Adrenal gland (tissue), 9 donors: ENCODE measurements at regions not wholly inside any gene's neighbourhood (a gene's known extent, or its start where the extent isn't known, plus 50 kb on each side); places are given as distances from the start of the nearest gene placed in this dataset.

ENCODE experiments used
- DNase-seq, 7 donors: peaks; one replicate each; pipeline ENCODE4 v3.0.0-alpha.2; 2019 to 2020
- H3K27ac ChIP-seq, 5 donors: fragments of 200-600 bp; sonication (generic) in 4 of 5; 1 replicate in 3 of 5; 2 replicates in 2 of 5; pipeline versions ENCODE4 v1.5.1 to v1.8.0; 2016 to 2020; ENCODE audit warnings: mild to moderate bottlenecking in 1 of 5
- H3K27me3 ChIP-seq: fragments of 200-600 bp; 2 replicates; pipeline ENCODE4 v1.8.0; 2021
- H3K36me3 ChIP-seq, 2 donors: fragments of 200-600 bp; replicated peaks in 1 of 2; 1 replicate in 1 of 2; 2 replicates in 1 of 2; pipeline versions ENCODE4 v1.5.1 to v1.8.0; 2018 to 2022
- H3K4me1 ChIP-seq, 2 donors: fragments of 200-600 bp; replicated peaks in 1 of 2; 1 replicate in 1 of 2; 2 replicates in 1 of 2; pipeline versions ENCODE4 v1.5.1 to v1.8.0; 2018 to 2021
- H3K4me3 ChIP-seq, 4 donors: fragments of 200-600 bp; sonication (generic) in 3 of 4; one replicate each; pipeline ENCODE4 v1.5.1; 2016 to 2018
- H3K9me3 ChIP-seq, 3 donors: fragments of 200-600 bp; sonication (generic) in 1 of 3; replicated peaks in 1 of 3; 1 replicate in 2 of 3; 2 replicates in 1 of 3; pipeline versions ENCODE4 v1.5.1 to v1.8.0; 2016 to 2021
- CTCF ChIP-seq, 6 experiments: fragments of 450-650 bp in 4 of 6; fragments of 200-600 bp in 2 of 6; sonication (generic) in 1 of 6; IDR thresholded peaks; 1 replicate in 5 of 6; 2 replicates in 1 of 6; pipeline versions ENCODE4 v1.5.1 to v1.8.0; 2016 to 2021; ENCODE audit warnings: antibody characterized with exemption in 6 of 6, mild to moderate bottlenecking in 2 of 6, moderate library complexity in 1 of 6
- POLR2A ChIP-seq, 2 donors: fragments of 450-650 bp; IDR thresholded peaks; one replicate each; pipeline ENCODE4 v1.6.1; 2017; ENCODE audit warnings: antibody characterized with exemption in 2 of 2, mild to moderate bottlenecking in 2 of 2, moderate library complexity in 1 of 2
- WGBS, 4 donors: extraction: QIAGEN DNeasy Blood & Tissue Kit in 2 of 4; methylation state at CpG; one replicate each; pipeline versions ENCODE4 v1.1.5 to v1.1.7; 2013 to 2017; 5-methylcytosine and 5-hydroxymethylcytosine counted together
- intact Hi-C, 2 donors: fragments of 100-400 bp; cut with DNase I; formaldehyde crosslinking; loops; one replicate each; pipeline versions ENCODE4 v1.14.1 to v1.15.0; 2022 to 2023
- donor health status: healthy with polysubstance abuse.
- donor health status: Bipolar disorder and iron deficiency.
- donor health status: DM: yes; HTN: yes; CAD: no.
- donor health status: DM: no; HTN: no; CAD: no.
- donor health status: DM: no; HTN: no; CAD: no.

GRCh38 chr11:95486979-95487378 lies 256.0 kb upstream of the SESN3 start:
- Histone ChIP-seq H3K4me3 (no peak overlapping the region), H3K27me3 (no peaks in the 10 kb centered on the region), H3K27ac (no peak overlapping the region), H3K4me1 (no peaks in the 10 kb centered on the region), H3K36me3 (no peaks in the 10 kb centered on the region), H3K9me3 (no peaks in the 10 kb centered on the region)
- TF ChIP-seq CTCF (IDR thresholded peaks at IDR 0.05) (no peak), POLR2A (IDR thresholded peaks at IDR 0.05) (no peak)
- intact Hi-C loops = no loop called here
- WGBS, 4 donors = 86 to 95% (median 89%) methylated on average over 5 to 9 of the region's 9 CpGs
- DNase-seq = no peak

- intact Hi-C loops = no loop called here
- 82 to 92% (median 84%) methylated on average over 2 of the region's 2 CpGs for WGBS, 4 donors
- DNase-seq = no peak
- no peaks in the 10 kb centered on the region for H3K27me3 ChIP-seq
- no peaks in the 10 kb centered on the region for H3K36me3 ChIP-seq
- H3K4me1 ChIP-seq = no peaks in the 10 kb centered on the region
- TF ChIP-seq CTCF (IDR thresholded peaks at IDR 0.05) (no peak), POLR2A (IDR thresholded peaks at IDR 0.05) (no peak)
- no peaks in the 10 kb centered on the region for H3K9me3 ChIP-seq
- H3K27ac ChIP-seq = no peak overlapping the region
- no peak overlapping the region for H3K4me3 ChIP-seq
Observed at GRCh38 chr11:95486466-95486865, 255.5 kb upstream of the SESN3 start.

- intact Hi-C loops = no loop called here
- Histone ChIP-seq H3K27me3 (no peaks in the 10 kb centered on the region), H3K36me3 (no peaks in the 10 kb centered on the region), H3K4me1 (no peaks in the 10 kb centered on the region), H3K4me3 (no peak overlapping the region), H3K9me3 (no peaks in the 10 kb centered on the region), H3K27ac (no peak overlapping the region)
- 69 to 94% (median 83%) methylated on average over 2 of the region's 2 CpGs for WGBS, 4 donors
- TF ChIP-seq POLR2A (IDR thresholded peaks at IDR 0.05) = no peak
- no peak for TF ChIP-seq CTCF (IDR thresholded peaks at IDR 0.05)
- no peak for DNase-seq
Observed at GRCh38 chr11:95485115-95485900, 254.3 kb upstream of the SESN3 start.

GRCh38 chr11:95483339-95483738 lies 252.3 kb upstream of the SESN3 start:
- Histone ChIP-seq H3K4me1 (no peaks in the 10 kb centered on the region), H3K9me3 (no peaks in the 10 kb centered on the region), H3K27ac (no peak overlapping the region), H3K4me3 (no peak overlapping the region), H3K27me3 (peaks cover under 1% of the 10 kb centered on the region), H3K36me3 (no peaks in the 10 kb centered on the region)
- WGBS, 4 donors = 84 to 91% (median 90%) methylated on average over 4 of the region's 4 CpGs
- intact Hi-C loops = no loop called here
- no peak for TF ChIP-seq POLR2A (IDR thresholded peaks at IDR 0.05)
- no peak for TF ChIP-seq CTCF (IDR thresholded peaks at IDR 0.05)
- DNase-seq = no peak
